K562 (cell line): ENCODE measurements at regions not wholly inside any gene's neighbourhood (a gene's known extent, or its start where the extent isn't known, plus 50 kb on each side); places are given as distances from the start of the nearest gene placed in this dataset.

Experiments used
- CC2D1A ChIP-seq: fragments of 450-650 bp; IDR thresholded peaks from 2 replicates; pipeline ENCODE4 v1.6.1; 2017; ENCODE audit warnings: mild to moderate bottlenecking
- DEAF1 ChIP-seq: fragments of 450-650 bp; formaldehyde crosslinking; IDR thresholded peaks from 2 replicates; pipeline ENCODE4 v1.4.0; 2020; ENCODE audit warnings: mild to moderate bottlenecking, moderate library complexity
- E2F1 ChIP-seq: sonication (generic); formaldehyde crosslinking; IDR thresholded peaks from 2 replicates; pipeline ENCODE4 v1.8.1; 2023; ENCODE audit warnings: mild to moderate bottlenecking, missing genetic modification reagents, moderate library complexity
- FOSL1 ChIP-seq: fragments of 200-800 bp; sonication (Bioruptor generic); conservative IDR thresholded peaks from 2 replicates; pipeline ENCODE4 v1.6.1; 2016; ENCODE audit warnings: missing genetic modification characterization, missing compliant biosample characterization
- FOXM1 ChIP-seq, 2 experiments: fragments of 450-650 bp in 1 of 2; sonication (generic) in 1 of 2; formaldehyde crosslinking in 1 of 2; IDR thresholded peaks; 2 replicates each; pipeline versions ENCODE4 v1.6.1 to v1.9.0; 2017 to 2022; ENCODE audit warnings: low read depth in 2 of 2, mild to moderate bottlenecking in 2 of 2, missing genetic modification reagents in 1 of 2, moderate library complexity in 1 of 2
- GATAD2A ChIP-seq: fragments of 450-650 bp; IDR thresholded peaks from 2 replicates; pipeline ENCODE4 v1.6.1; 2017
- MEIS2 ChIP-seq: fragments of 450-650 bp; IDR thresholded peaks from 2 replicates; pipeline ENCODE4 v1.6.1; 2014; ENCODE audit warnings: mild to moderate bottlenecking; ENCODE audit not compliant: partially characterized antibody
- NR1H2 ChIP-seq: sonication (generic); formaldehyde crosslinking; IDR thresholded peaks from 2 replicates; pipeline ENCODE4 v1.4.0; 2020; ENCODE audit warnings: mild to moderate bottlenecking, missing genetic modification reagents
- SP1 ChIP-seq: sonication (generic); formaldehyde crosslinking; IDR thresholded peaks from 2 replicates; pipeline ENCODE4 v1.8.1; 2022; ENCODE audit warnings: mild to moderate bottlenecking, missing genetic modification reagents
- TAF7 ChIP-seq: fragments of 450-650 bp; IDR thresholded peaks from 2 replicates; pipeline ENCODE4 v1.6.1; 2016; ENCODE audit warnings: missing genetic modification characterization, missing compliant biosample characterization
- TAL1 ChIP-seq: fragments of 450-650 bp; IDR thresholded peaks from 2 replicates; pipeline ENCODE4 v1.6.1; 2016; ENCODE audit warnings: mild to moderate bottlenecking
- TRIM24 ChIP-seq, 2 experiments: fragments of 450-650 bp; IDR thresholded peaks; 2 replicates each; pipeline ENCODE4 v1.6.1; 2016
- ZBTB33 ChIP-seq: sonication (generic); formaldehyde crosslinking; IDR thresholded peaks from 2 replicates; pipeline ENCODE4 v1.8.1; 2023; ENCODE audit warnings: mild to moderate bottlenecking, missing genetic modification reagents
- ZNF184 ChIP-seq: sonication (generic); formaldehyde crosslinking; IDR thresholded peaks from 2 replicates; pipeline ENCODE4 v1.5.0; 2020; ENCODE audit warnings: missing genetic modification reagents
- TF ChIP-seq, protein P1 (sequence below), 2 experiments: IDR thresholded peaks in 1 of 2; conservative IDR thresholded peaks in 1 of 2; 2 replicates each; pipeline ENCODE4 v1.6.1; 2016; ENCODE audit warnings: low read depth in 2 of 2, mild to moderate bottlenecking in 1 of 2, missing compliant biosample characterization in 1 of 2, missing genetic modification characterization in 1 of 2, moderate library complexity in 1 of 2
- TF ChIP-seq, protein P2 (sequence below): fragments of 450-650 bp; IDR thresholded peaks from 2 replicates; pipeline ENCODE4 v1.6.1; 2016; ENCODE audit warnings: mild to moderate bottlenecking
- TF ChIP-seq, protein P3 (sequence below): sonication (generic); formaldehyde crosslinking; IDR thresholded peaks from 2 replicates; pipeline ENCODE4 v1.9.0; 2022; ENCODE audit warnings: mild to moderate bottlenecking, missing genetic modification reagents

GRCh38 chr11:38221295-38221694 is 1623.3 kb upstream of the RAG2 start (continued):
- TF ChIP-seq, protein P1, sequence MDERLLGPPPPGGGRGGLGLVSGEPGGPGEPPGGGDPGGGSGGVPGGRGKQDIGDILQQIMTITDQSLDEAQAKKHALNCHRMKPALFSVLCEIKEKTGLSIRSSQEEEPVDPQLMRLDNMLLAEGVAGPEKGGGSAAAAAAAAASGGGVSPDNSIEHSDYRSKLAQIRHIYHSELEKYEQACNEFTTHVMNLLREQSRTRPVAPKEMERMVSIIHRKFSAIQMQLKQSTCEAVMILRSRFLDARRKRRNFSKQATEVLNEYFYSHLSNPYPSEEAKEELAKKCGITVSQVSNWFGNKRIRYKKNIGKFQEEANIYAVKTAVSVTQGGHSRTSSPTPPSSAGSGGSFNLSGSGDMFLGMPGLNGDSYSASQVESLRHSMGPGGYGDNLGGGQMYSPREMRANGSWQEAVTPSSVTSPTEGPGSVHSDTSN (CRISPR knock-in tag; IDR thresholded peaks at IDR 0.05; ENCODE audit: low read depth) = no peak
- TF ChIP-seq, protein P1 (tag; conservative IDR thresholded peaks at IDR 0.05; ENCODE audit: low read depth) = 0 out of 2 replicates have a peak, but pooled peaks have one; percentile 39
- TF ChIP-seq FOXM1 (IDR thresholded peaks at IDR 0.05; ENCODE audit: low read depth) = peak; percentile 92
- 0 out of 2 replicates have a peak, but pooled peaks have one; percentile 50 for TF ChIP-seq FOXM1 (CRISPR knock-in tag; IDR thresholded peaks at IDR 0.05; ENCODE audit: low read depth)
- TF ChIP-seq CC2D1A = peak; percentile 64; the same call in 1 of the 2 replicates
- no peak for TF ChIP-seq GATAD2A
- TF ChIP-seq DEAF1 (CRISPR knock-in tag) = no peak
- TF ChIP-seq, protein P2, sequence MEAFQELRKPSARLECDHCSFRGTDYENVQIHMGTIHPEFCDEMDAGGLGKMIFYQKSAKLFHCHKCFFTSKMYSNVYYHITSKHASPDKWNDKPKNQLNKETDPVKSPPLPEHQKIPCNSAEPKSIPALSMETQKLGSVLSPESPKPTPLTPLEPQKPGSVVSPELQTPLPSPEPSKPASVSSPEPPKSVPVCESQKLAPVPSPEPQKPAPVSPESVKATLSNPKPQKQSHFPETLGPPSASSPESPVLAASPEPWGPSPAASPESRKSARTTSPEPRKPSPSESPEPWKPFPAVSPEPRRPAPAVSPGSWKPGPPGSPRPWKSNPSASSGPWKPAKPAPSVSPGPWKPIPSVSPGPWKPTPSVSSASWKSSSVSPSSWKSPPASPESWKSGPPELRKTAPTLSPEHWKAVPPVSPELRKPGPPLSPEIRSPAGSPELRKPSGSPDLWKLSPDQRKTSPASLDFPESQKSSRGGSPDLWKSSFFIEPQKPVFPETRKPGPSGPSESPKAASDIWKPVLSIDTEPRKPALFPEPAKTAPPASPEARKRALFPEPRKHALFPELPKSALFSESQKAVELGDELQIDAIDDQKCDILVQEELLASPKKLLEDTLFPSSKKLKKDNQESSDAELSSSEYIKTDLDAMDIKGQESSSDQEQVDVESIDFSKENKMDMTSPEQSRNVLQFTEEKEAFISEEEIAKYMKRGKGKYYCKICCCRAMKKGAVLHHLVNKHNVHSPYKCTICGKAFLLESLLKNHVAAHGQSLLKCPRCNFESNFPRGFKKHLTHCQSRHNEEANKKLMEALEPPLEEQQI = peak; percentile 59; the same call in 1 of the 2 replicates
- TF ChIP-seq MEIS2 = peak; percentile 77
- no peak for TF ChIP-seq NR1H2 (CRISPR knock-in tag)
- TF ChIP-seq E2F1 (CRISPR knock-in tag) = no peak
- TF ChIP-seq TAF7 = no peak
- TF ChIP-seq TAL1 = 0 out of 2 replicates have a peak, but pooled peaks have one; percentile 9
- TF ChIP-seq, protein P3, sequence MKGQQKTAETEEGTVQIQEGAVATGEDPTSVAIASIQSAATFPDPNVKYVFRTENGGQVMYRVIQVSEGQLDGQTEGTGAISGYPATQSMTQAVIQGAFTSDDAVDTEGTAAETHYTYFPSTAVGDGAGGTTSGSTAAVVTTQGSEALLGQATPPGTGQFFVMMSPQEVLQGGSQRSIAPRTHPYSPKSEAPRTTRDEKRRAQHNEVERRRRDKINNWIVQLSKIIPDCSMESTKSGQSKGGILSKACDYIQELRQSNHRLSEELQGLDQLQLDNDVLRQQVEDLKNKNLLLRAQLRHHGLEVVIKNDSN (CRISPR knock-in tag) = no peak
- TF ChIP-seq ZNF184 = no peak
- TF ChIP-seq ZBTB33 = peak; percentile 55; the same call in 1 of the 2 replicates
- TF ChIP-seq FOSL1 (tag) = peak; percentile 56
- no peak for TF ChIP-seq SP1
- peak; percentile 42 to 71; a peak in 3 of 4 replicates for TF ChIP-seq TRIM24 (IDR thresholded peaks at IDR 0.05)
